Stimulated activated memory B cell treated with anti-CD40 and anti-IgM and Interleukin-4, amounts not matched to agents 10 μg/mL and 1 μg/mL and 100 μg/mL, for 72 hours (primary cell): ENCODE measurements at regions not wholly inside any gene's neighbourhood (a gene's known extent, or its start where the extent isn't known, plus 50 kb on each side); places are given as distances from the start of the nearest gene placed in this dataset.

ENCODE experiments used
- ATAC-seq: fragments of 150-1000 bp; cut with Tn5 transposase; 2 replicates; pipeline ENCODE4 v1.10.0; 2021
- H3K27ac Mint-ChIP-seq: one replicate; pipeline ENCODE4 v1.8.0; 2022; ENCODE audit warnings: mild to moderate bottlenecking, mixed read lengths
- H3K27me3 Mint-ChIP-seq: one replicate; pipeline ENCODE4 v1.8.0; 2022; ENCODE audit warnings: mixed read lengths
- H3K36me3 Mint-ChIP-seq: one replicate; pipeline ENCODE4 v1.8.0; 2022; ENCODE audit warnings: mixed read lengths
- H3K4me1 Mint-ChIP-seq: one replicate; pipeline ENCODE4 v1.8.0; 2022; ENCODE audit warnings: mixed read lengths
- H3K4me3 Mint-ChIP-seq: one replicate; pipeline ENCODE4 v1.8.0; 2022; ENCODE audit warnings: mild to moderate bottlenecking, moderate library complexity, mixed read lengths
- H3K9me3 Mint-ChIP-seq: one replicate; pipeline ENCODE4 v1.8.0; 2022; ENCODE audit warnings: mixed read lengths

GRCh38 chr18:40570615-40571014 lies 1384.4 kb upstream of the PIK3C3 start:
- H3K9me3 Mint-ChIP-seq: peaks cover 4% of the 10 kb centered on the region
- ATAC-seq: no peak
- H3K27ac Mint-ChIP-seq: no peak overlapping the region
- no peak overlapping the region for H3K4me3 Mint-ChIP-seq
- no peaks in the 10 kb centered on the region for H3K27me3 Mint-ChIP-seq
- no peaks in the 10 kb centered on the region for H3K4me1 Mint-ChIP-seq
- no peaks in the 10 kb centered on the region for H3K36me3 Mint-ChIP-seq

- no peak overlapping the region for H3K4me3 Mint-ChIP-seq
- H3K9me3 Mint-ChIP-seq: peaks cover 4% of the 10 kb centered on the region
- H3K27ac Mint-ChIP-seq: no peak overlapping the region
- no peaks in the 10 kb centered on the region for H3K4me1 Mint-ChIP-seq
- no peak for ATAC-seq
- H3K27me3 Mint-ChIP-seq: no peaks in the 10 kb centered on the region
- no peaks in the 10 kb centered on the region for H3K36me3 Mint-ChIP-seq
These were observed 1385.4 kb upstream of the PIK3C3 start for GRCh38 chr18:40569605-40570004.

GRCh38 chr18:40566510-40566844 lies 1388.6 kb upstream of the PIK3C3 start:
- no peaks in the 10 kb centered on the region for H3K27me3 Mint-ChIP-seq
- H3K36me3 Mint-ChIP-seq: no peaks in the 10 kb centered on the region
- H3K9me3 Mint-ChIP-seq: no peaks in the 10 kb centered on the region
- ATAC-seq: no peak
- H3K27ac Mint-ChIP-seq: no peak overlapping the region
- H3K4me3 Mint-ChIP-seq: no peak overlapping the region
- H3K4me1 Mint-ChIP-seq: no peaks in the 10 kb centered on the region

- no peaks in the 10 kb centered on the region for H3K4me1 Mint-ChIP-seq
- H3K27ac Mint-ChIP-seq: no peak overlapping the region
- H3K9me3 Mint-ChIP-seq: no peaks in the 10 kb centered on the region
- H3K4me3 Mint-ChIP-seq: no peak overlapping the region
- H3K27me3 Mint-ChIP-seq: no peaks in the 10 kb centered on the region
- no peaks in the 10 kb centered on the region for H3K36me3 Mint-ChIP-seq
- no peak for ATAC-seq
These were observed 1389.1 kb upstream of the PIK3C3 start for GRCh38 chr18:40565805-40566509.

GRCh38 chr18:40559556-40559955 lies 1395.5 kb upstream of the PIK3C3 start:
- no peaks in the 10 kb centered on the region for H3K4me1 Mint-ChIP-seq
- no peak overlapping the region for H3K4me3 Mint-ChIP-seq
- H3K9me3 Mint-ChIP-seq: no peaks in the 10 kb centered on the region
- no peaks in the 10 kb centered on the region for H3K36me3 Mint-ChIP-seq
- no peak for ATAC-seq
- no peaks in the 10 kb centered on the region for H3K27me3 Mint-ChIP-seq
- no peak overlapping the region for H3K27ac Mint-ChIP-seq

- no peak overlapping the region for H3K4me3 Mint-ChIP-seq
- H3K27ac Mint-ChIP-seq: no peak overlapping the region
- H3K4me1 Mint-ChIP-seq: no peaks in the 10 kb centered on the region
- H3K9me3 Mint-ChIP-seq: no peaks in the 10 kb centered on the region
- no peaks in the 10 kb centered on the region for H3K36me3 Mint-ChIP-seq
- ATAC-seq: no peak
- H3K27me3 Mint-ChIP-seq: no peaks in the 10 kb centered on the region
These were observed 1396.2 kb upstream of the PIK3C3 start for GRCh38 chr18:40558706-40559392.

GRCh38 chr18:40555914-40556313 lies 1399.1 kb upstream of the PIK3C3 start:
- H3K27me3 Mint-ChIP-seq: no peaks in the 10 kb centered on the region
- no peak overlapping the region for H3K27ac Mint-ChIP-seq
- H3K36me3 Mint-ChIP-seq: no peaks in the 10 kb centered on the region
- no peaks in the 10 kb centered on the region for H3K9me3 Mint-ChIP-seq
- H3K4me1 Mint-ChIP-seq: no peaks in the 10 kb centered on the region
- no peak for ATAC-seq
- H3K4me3 Mint-ChIP-seq: no peak overlapping the region

- Mint-ChIP-seq H3K4me3 (no peak overlapping the region), H3K4me1 (no peaks in the 10 kb centered on the region), H3K27me3 (no peaks in the 10 kb centered on the region), H3K9me3 (no peaks in the 10 kb centered on the region), H3K36me3 (no peaks in the 10 kb centered on the region), H3K27ac (no peak overlapping the region)
- no peak for ATAC-seq
These were observed 1402.0 kb upstream of the PIK3C3 start for GRCh38 chr18:40553029-40553428.

- no peaks in the 10 kb centered on the region for H3K27me3 Mint-ChIP-seq
- H3K27ac Mint-ChIP-seq: no peak overlapping the region
- no peaks in the 10 kb centered on the region for H3K36me3 Mint-ChIP-seq
- no peaks in the 10 kb centered on the region for H3K9me3 Mint-ChIP-seq
- no peak for ATAC-seq
- no peak overlapping the region for H3K4me3 Mint-ChIP-seq
- H3K4me1 Mint-ChIP-seq: no peaks in the 10 kb centered on the region
These were observed 1408.2 kb upstream of the PIK3C3 start for GRCh38 chr18:40546875-40547274.

- Mint-ChIP-seq H3K27ac (no peak overlapping the region), H3K27me3 (no peaks in the 10 kb centered on the region), H3K4me3 (no peak overlapping the region), H3K9me3 (peaks cover 2% of the 10 kb centered on the region), H3K4me1 (no peaks in the 10 kb centered on the region), H3K36me3 (no peaks in the 10 kb centered on the region)
- ATAC-seq: no peak
These were observed 1420.3 kb upstream of the PIK3C3 start for GRCh38 chr18:40534723-40535122.

GRCh38 chr18:40532046-40532445 lies 1423.0 kb upstream of the PIK3C3 start:
- H3K9me3 Mint-ChIP-seq: peaks cover 2% of the 10 kb centered on the region
- no peak overlapping the region for H3K4me3 Mint-ChIP-seq
- H3K4me1 Mint-ChIP-seq: no peaks in the 10 kb centered on the region
- H3K27ac Mint-ChIP-seq: no peak overlapping the region
- no peaks in the 10 kb centered on the region for H3K27me3 Mint-ChIP-seq
- ATAC-seq: no peak
- no peaks in the 10 kb centered on the region for H3K36me3 Mint-ChIP-seq

- no peak overlapping the region for H3K4me3 Mint-ChIP-seq
- H3K36me3 Mint-ChIP-seq: no peaks in the 10 kb centered on the region
- no peaks in the 10 kb centered on the region for H3K27me3 Mint-ChIP-seq
- no peak for ATAC-seq
- H3K4me1 Mint-ChIP-seq: no peaks in the 10 kb centered on the region
- H3K9me3 Mint-ChIP-seq: no peaks in the 10 kb centered on the region
- no peak overlapping the region for H3K27ac Mint-ChIP-seq
These were observed 1424.0 kb upstream of the PIK3C3 start for GRCh38 chr18:40531051-40531450.

- no peak overlapping the region for H3K4me3 Mint-ChIP-seq
- no peak for ATAC-seq
- no peaks in the 10 kb centered on the region for H3K27me3 Mint-ChIP-seq
- H3K36me3 Mint-ChIP-seq: no peaks in the 10 kb centered on the region
- no peaks in the 10 kb centered on the region for H3K4me1 Mint-ChIP-seq
- H3K27ac Mint-ChIP-seq: no peak overlapping the region
- no peaks in the 10 kb centered on the region for H3K9me3 Mint-ChIP-seq
These were observed 1425.6 kb upstream of the PIK3C3 start for GRCh38 chr18:40529478-40529877.

- no peak overlapping the region for H3K4me3 Mint-ChIP-seq
- no peaks in the 10 kb centered on the region for H3K9me3 Mint-ChIP-seq
- H3K27me3 Mint-ChIP-seq: no peaks in the 10 kb centered on the region
- H3K36me3 Mint-ChIP-seq: no peaks in the 10 kb centered on the region
- no peak overlapping the region for H3K27ac Mint-ChIP-seq
- no peaks in the 10 kb centered on the region for H3K4me1 Mint-ChIP-seq
- no peak for ATAC-seq
These were observed 1430.2 kb upstream of the PIK3C3 start for GRCh38 chr18:40524881-40525280.

- H3K36me3 Mint-ChIP-seq: no peaks in the 10 kb centered on the region
- no peaks in the 10 kb centered on the region for H3K27me3 Mint-ChIP-seq
- no peak overlapping the region for H3K27ac Mint-ChIP-seq
- H3K4me3 Mint-ChIP-seq: no peak overlapping the region
- H3K4me1 Mint-ChIP-seq: no peaks in the 10 kb centered on the region
- no peak for ATAC-seq
- peaks cover 3% of the 10 kb centered on the region for H3K9me3 Mint-ChIP-seq
These were observed 1431.7 kb upstream of the PIK3C3 start for GRCh38 chr18:40523287-40523686.

- H3K27me3 Mint-ChIP-seq: no peaks in the 10 kb centered on the region
- H3K36me3 Mint-ChIP-seq: no peaks in the 10 kb centered on the region
- no peak for ATAC-seq
- no peaks in the 10 kb centered on the region for H3K4me1 Mint-ChIP-seq
- H3K4me3 Mint-ChIP-seq: no peak overlapping the region
- H3K9me3 Mint-ChIP-seq: peaks cover under 1% of the 10 kb centered on the region
- H3K27ac Mint-ChIP-seq: no peak overlapping the region
These were observed 1454.0 kb upstream of the PIK3C3 start for GRCh38 chr18:40501026-40501425.
